ENCODE measurements at regions not wholly inside any gene's neighbourhood (a gene's known extent, or its start where the extent isn't known, plus 50 kb on each side); places are given as distances from the start of the nearest gene placed in this dataset.

DNA sequence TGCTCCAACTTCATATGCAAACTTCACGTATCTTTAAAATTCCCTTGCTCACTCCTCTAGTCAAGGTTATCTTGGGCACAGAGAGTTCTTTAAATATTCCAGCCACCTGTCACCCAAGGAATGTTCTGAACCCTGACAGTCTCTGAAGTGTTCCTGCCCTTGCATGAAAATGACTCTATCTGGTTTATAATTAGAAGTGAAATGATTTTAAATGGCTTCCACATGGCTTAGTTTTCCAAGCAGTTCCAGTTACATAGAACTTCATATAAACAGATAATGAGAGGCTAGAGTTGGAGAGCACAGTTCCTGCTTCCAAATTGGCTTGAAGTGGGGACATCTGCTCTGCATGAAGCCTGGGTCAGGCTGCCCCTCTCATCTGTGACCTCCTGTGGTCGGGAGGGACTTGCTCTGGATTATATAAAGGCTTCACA is 81.9 kb downstream of the SLC4A3 start:
- TF ChIP-seq, protein P1, sequence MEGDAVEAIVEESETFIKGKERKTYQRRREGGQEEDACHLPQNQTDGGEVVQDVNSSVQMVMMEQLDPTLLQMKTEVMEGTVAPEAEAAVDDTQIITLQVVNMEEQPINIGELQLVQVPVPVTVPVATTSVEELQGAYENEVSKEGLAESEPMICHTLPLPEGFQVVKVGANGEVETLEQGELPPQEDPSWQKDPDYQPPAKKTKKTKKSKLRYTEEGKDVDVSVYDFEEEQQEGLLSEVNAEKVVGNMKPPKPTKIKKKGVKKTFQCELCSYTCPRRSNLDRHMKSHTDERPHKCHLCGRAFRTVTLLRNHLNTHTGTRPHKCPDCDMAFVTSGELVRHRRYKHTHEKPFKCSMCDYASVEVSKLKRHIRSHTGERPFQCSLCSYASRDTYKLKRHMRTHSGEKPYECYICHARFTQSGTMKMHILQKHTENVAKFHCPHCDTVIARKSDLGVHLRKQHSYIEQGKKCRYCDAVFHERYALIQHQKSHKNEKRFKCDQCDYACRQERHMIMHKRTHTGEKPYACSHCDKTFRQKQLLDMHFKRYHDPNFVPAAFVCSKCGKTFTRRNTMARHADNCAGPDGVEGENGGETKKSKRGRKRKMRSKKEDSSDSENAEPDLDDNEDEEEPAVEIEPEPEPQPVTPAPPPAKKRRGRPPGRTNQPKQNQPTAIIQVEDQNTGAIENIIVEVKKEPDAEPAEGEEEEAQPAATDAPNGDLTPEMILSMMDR (IDR thresholded peaks at IDR 0.05): no peak
- TF ChIP-seq ZFX (IDR thresholded peaks at IDR 0.05; ENCODE audit: borderline replicate concordance): no peak

Measured in 22Rv1 (cell line).